ENCODE measurements at regions not wholly inside any gene's neighbourhood (a gene's known extent, or its start where the extent isn't known, plus 50 kb on each side); places are given as distances from the start of the nearest gene placed in this dataset.

- Histone ChIP-seq H3K4me1 (ENCODE audit: insufficient read depth, poor library complexity, severe bottlenecking) (no peaks in the 10 kb centered on the region), H3K27me3 (ENCODE audit: insufficient read depth, poor library complexity, severe bottlenecking) (no peaks in the 10 kb centered on the region), H3K36me3 (ENCODE audit: low read depth) (no peaks in the 10 kb centered on the region), H3K9me3 (ENCODE audit: severe bottlenecking) (no peaks in the 10 kb centered on the region), H3K4me3 (ENCODE audit: severe bottlenecking) (no peak overlapping the region), H3K27ac (ENCODE audit: poor library complexity, severe bottlenecking) (no peak overlapping the region)
- no peak for TF ChIP-seq CTCF (IDR thresholded peaks at IDR 0.05; ENCODE audit: poor library complexity, severe bottlenecking)
- no peak for DNase-seq (ENCODE audit: low spot score)
- no peak for ATAC-seq (ENCODE audit: low read depth)
Observed at GRCh38 chr4:138945840-138946239, 69.7 kb upstream of the NOCT start.

- Histone ChIP-seq H3K27me3 (ENCODE audit: insufficient read depth, poor library complexity, severe bottlenecking) (no peaks in the 10 kb centered on the region), H3K36me3 (ENCODE audit: low read depth) (no peaks in the 10 kb centered on the region), H3K4me3 (ENCODE audit: severe bottlenecking) (no peak overlapping the region), H3K27ac (ENCODE audit: poor library complexity, severe bottlenecking) (no peak overlapping the region), H3K4me1 (ENCODE audit: insufficient read depth, poor library complexity, severe bottlenecking) (no peaks in the 10 kb centered on the region), H3K9me3 (ENCODE audit: severe bottlenecking) (no peaks in the 10 kb centered on the region)
- no peak for DNase-seq (ENCODE audit: low spot score)
- ATAC-seq (ENCODE audit: low read depth), result peak; percentile 29; the same call in 1 of the 3 replicates
- TF ChIP-seq CTCF (IDR thresholded peaks at IDR 0.05; ENCODE audit: poor library complexity, severe bottlenecking), result no peak
Observed at GRCh38 chr4:138945401-138945800, 70.2 kb upstream of the NOCT start.

- no peaks in the 10 kb centered on the region for H3K9me3 ChIP-seq (ENCODE audit: severe bottlenecking)
- H3K36me3 ChIP-seq (ENCODE audit: low read depth), result no peaks in the 10 kb centered on the region
- no peak overlapping the region for H3K27ac ChIP-seq (ENCODE audit: poor library complexity, severe bottlenecking)
- no peak for ATAC-seq (ENCODE audit: low read depth)
- H3K27me3 ChIP-seq (ENCODE audit: insufficient read depth, poor library complexity, severe bottlenecking), result no peaks in the 10 kb centered on the region
- no peak for DNase-seq (ENCODE audit: low spot score)
- H3K4me3 ChIP-seq (ENCODE audit: severe bottlenecking), result no peak overlapping the region
- no peak for TF ChIP-seq CTCF (IDR thresholded peaks at IDR 0.05; ENCODE audit: poor library complexity, severe bottlenecking)
- H3K4me1 ChIP-seq (ENCODE audit: insufficient read depth, poor library complexity, severe bottlenecking), result no peaks in the 10 kb centered on the region
Observed at GRCh38 chr4:138943893-138944292, 71.7 kb upstream of the NOCT start.

GRCh38 chr4:138941037-138941436 is 74.5 kb upstream of the NOCT start:
- Histone ChIP-seq H3K4me1 (ENCODE audit: insufficient read depth, poor library complexity, severe bottlenecking) (no peaks in the 10 kb centered on the region), H3K9me3 (ENCODE audit: severe bottlenecking) (no peaks in the 10 kb centered on the region), H3K27me3 (ENCODE audit: insufficient read depth, poor library complexity, severe bottlenecking) (no peaks in the 10 kb centered on the region), H3K36me3 (ENCODE audit: low read depth) (no peaks in the 10 kb centered on the region), H3K27ac (ENCODE audit: poor library complexity, severe bottlenecking) (no peak overlapping the region), H3K4me3 (ENCODE audit: severe bottlenecking) (no peak overlapping the region)
- no peak for TF ChIP-seq CTCF (IDR thresholded peaks at IDR 0.05; ENCODE audit: poor library complexity, severe bottlenecking)
- DNase-seq (ENCODE audit: low spot score) (no peak), ATAC-seq (ENCODE audit: low read depth) (no peak)

- no peaks in the 10 kb centered on the region for H3K36me3 ChIP-seq (ENCODE audit: low read depth)
- H3K27me3 ChIP-seq (ENCODE audit: insufficient read depth, poor library complexity, severe bottlenecking), result no peaks in the 10 kb centered on the region
- H3K4me1 ChIP-seq (ENCODE audit: insufficient read depth, poor library complexity, severe bottlenecking), result no peaks in the 10 kb centered on the region
- DNase-seq (ENCODE audit: low spot score) (no peak), ATAC-seq (ENCODE audit: low read depth) (no peak)
- no peak overlapping the region for H3K27ac ChIP-seq (ENCODE audit: poor library complexity, severe bottlenecking)
- no peaks in the 10 kb centered on the region for H3K9me3 ChIP-seq (ENCODE audit: severe bottlenecking)
- H3K4me3 ChIP-seq (ENCODE audit: severe bottlenecking), result no peak overlapping the region
- no peak for TF ChIP-seq CTCF (IDR thresholded peaks at IDR 0.05; ENCODE audit: poor library complexity, severe bottlenecking)
Observed at GRCh38 chr4:138939960-138940359, 75.6 kb upstream of the NOCT start.
